ENCODE measurements at regions not wholly inside any gene's neighbourhood (a gene's known extent, or its start where the extent isn't known, plus 50 kb on each side); places are given as distances from the start of the nearest gene placed in this dataset.

DNA sequence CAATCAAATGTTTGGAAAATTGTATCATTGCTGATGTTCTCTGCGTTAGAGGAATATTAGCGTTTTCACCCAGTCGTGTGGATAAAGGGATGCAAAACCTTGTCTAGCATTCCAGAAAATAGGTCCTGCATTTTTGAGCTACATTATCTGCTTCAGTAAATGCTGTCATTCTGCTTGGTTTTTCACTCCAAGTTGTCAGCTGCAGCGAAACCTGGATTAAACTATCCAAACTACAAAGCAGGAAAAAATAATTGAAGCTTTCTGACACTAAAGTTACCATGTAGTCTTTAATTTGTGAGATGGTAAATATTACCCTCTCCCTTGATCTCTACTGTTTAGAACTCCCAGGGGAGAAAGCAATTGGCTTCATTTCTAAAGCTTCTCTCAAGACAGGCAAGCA, 1795.5 kb upstream of the PRR20A start:
- no CpG with 5 or more reads among the region's 4 CpGs for WGBS (ENCODE audit: insufficient coverage, insufficient read length)

GRCh38 chr13:55347528-55347927, 1793.2 kb upstream of the PRR20A start:
- H3K4me3 ChIP-seq (ENCODE audit: low read length): no peak overlapping the region
- no peak for DNase-seq (ENCODE audit: low read depth, low spot score)
- H3K4me1 ChIP-seq (ENCODE audit: control insufficient read depth, insufficient read depth, low read length): no peaks in the 10 kb centered on the region
- WGBS (ENCODE audit: insufficient coverage, insufficient read length): no CpG with 5 or more reads among the region's 3 CpGs
- no peaks in the 10 kb centered on the region for H3K9me3 ChIP-seq (ENCODE audit: control insufficient read depth, insufficient read depth, low read length)
- no peaks in the 10 kb centered on the region for H3K27me3 ChIP-seq (ENCODE audit: control insufficient read depth, insufficient read depth, low read length)
- no peak overlapping the region for H3K27ac ChIP-seq (ENCODE audit: low read length)
- no peaks in the 10 kb centered on the region for H3K36me3 ChIP-seq (ENCODE audit: control insufficient read depth, insufficient read depth, low read length)

More for the DNA sequence above, 1795.5 kb upstream of the PRR20A start:
- no peaks in the 10 kb centered on the region for H3K4me1 ChIP-seq (ENCODE audit: control insufficient read depth, insufficient read depth, low read length)
- H3K27me3 ChIP-seq (ENCODE audit: control insufficient read depth, insufficient read depth, low read length): no peaks in the 10 kb centered on the region
- H3K36me3 ChIP-seq (ENCODE audit: control insufficient read depth, insufficient read depth, low read length): no peaks in the 10 kb centered on the region
- no peak overlapping the region for H3K27ac ChIP-seq (ENCODE audit: low read length)
- no peaks in the 10 kb centered on the region for H3K9me3 ChIP-seq (ENCODE audit: control insufficient read depth, insufficient read depth, low read length)
- H3K4me3 ChIP-seq (ENCODE audit: low read length): no peak overlapping the region
- DNase-seq (ENCODE audit: low read depth, low spot score): no peak

DNA sequence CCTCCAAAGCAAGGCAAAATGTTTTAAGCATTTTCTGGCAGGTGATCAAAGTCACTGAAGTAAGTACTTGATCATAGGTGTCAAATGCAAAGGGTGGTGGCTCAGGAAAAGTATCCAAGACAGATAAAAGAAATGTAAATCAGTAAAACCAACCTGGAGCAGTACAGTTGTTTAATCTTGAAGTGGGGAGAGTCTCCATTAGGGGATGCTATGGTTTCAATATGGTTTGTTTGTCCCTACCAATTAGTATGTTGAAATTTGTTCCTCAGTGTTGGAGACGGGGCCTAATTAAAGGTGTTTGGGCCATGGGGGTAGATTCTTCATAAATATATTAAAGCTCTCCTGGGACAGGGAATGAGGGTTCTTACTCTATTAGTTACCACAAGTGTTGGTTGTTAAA, 1781.7 kb upstream of the PRR20A start:
- WGBS (ENCODE audit: insufficient coverage, insufficient read length): no CpG with 5 or more reads among the region's 1 CpG

DNA sequence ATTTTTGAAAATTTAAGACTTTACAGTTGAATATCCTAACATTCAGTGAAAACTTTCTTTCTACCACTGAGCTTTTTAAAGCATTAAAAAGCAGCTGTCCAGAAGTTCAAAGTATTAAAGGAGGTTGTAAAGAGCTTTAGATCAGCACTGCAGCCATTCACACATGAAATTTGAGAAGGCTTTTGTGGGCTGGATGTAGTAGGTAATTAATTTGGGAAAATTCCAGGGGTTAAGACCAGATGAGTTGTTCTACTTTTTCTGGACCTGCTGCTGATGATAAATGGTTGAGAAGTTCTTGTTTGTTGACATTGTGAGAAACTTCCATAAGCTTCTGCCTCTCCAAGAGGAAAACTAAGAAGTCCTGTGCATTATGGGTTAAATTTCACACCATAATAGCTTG, 1779.6 kb upstream of the PRR20A start:
- Histone ChIP-seq H3K4me3 (ENCODE audit: low read length) (no peak overlapping the region), H3K27me3 (ENCODE audit: control insufficient read depth, insufficient read depth, low read length) (no peaks in the 10 kb centered on the region), H3K4me1 (ENCODE audit: control insufficient read depth, insufficient read depth, low read length) (no peaks in the 10 kb centered on the region), H3K36me3 (ENCODE audit: control insufficient read depth, insufficient read depth, low read length) (no peaks in the 10 kb centered on the region), H3K27ac (ENCODE audit: low read length) (no peak overlapping the region), H3K9me3 (ENCODE audit: control insufficient read depth, insufficient read depth, low read length) (no peaks in the 10 kb centered on the region)
- DNase-seq (ENCODE audit: low read depth, low spot score): no peak

More for the DNA sequence above, 1781.7 kb upstream of the PRR20A start:
- H3K27me3 ChIP-seq (ENCODE audit: control insufficient read depth, insufficient read depth, low read length): no peaks in the 10 kb centered on the region
- DNase-seq (ENCODE audit: low read depth, low spot score): no peak
- no peak overlapping the region for H3K27ac ChIP-seq (ENCODE audit: low read length)
- no peaks in the 10 kb centered on the region for H3K9me3 ChIP-seq (ENCODE audit: control insufficient read depth, insufficient read depth, low read length)
- no peak overlapping the region for H3K4me3 ChIP-seq (ENCODE audit: low read length)
- H3K36me3 ChIP-seq (ENCODE audit: control insufficient read depth, insufficient read depth, low read length): no peaks in the 10 kb centered on the region
- H3K4me1 ChIP-seq (ENCODE audit: control insufficient read depth, insufficient read depth, low read length): no peaks in the 10 kb centered on the region

DNA sequence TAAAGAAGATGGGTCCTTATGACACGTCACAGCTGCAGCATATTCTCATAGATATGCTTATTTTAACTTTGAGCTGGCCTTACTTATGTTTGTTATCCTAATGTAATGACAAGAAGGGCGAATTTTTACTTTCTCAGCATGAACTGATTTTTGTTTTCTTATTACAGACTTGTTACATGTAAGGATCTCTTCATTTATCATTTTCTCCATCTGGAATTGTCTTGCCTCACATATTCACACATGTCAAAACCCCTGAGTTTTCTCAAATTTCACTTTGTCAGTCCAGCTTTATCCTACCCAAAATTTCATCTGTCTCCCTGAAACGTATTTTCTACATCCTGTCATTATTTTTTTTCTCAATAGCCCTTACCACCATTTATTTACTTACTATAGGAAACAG, 1774.0 kb upstream of the PRR20A start:
- no peaks in the 10 kb centered on the region for H3K9me3 ChIP-seq (ENCODE audit: control insufficient read depth, insufficient read depth, low read length)
- no peaks in the 10 kb centered on the region for H3K27me3 ChIP-seq (ENCODE audit: control insufficient read depth, insufficient read depth, low read length)
- DNase-seq (ENCODE audit: low read depth, low spot score): no peak
- H3K4me3 ChIP-seq (ENCODE audit: low read length): no peak overlapping the region
- no peak overlapping the region for H3K27ac ChIP-seq (ENCODE audit: low read length)
- no CpG with 5 or more reads among the region's 3 CpGs for WGBS (ENCODE audit: insufficient coverage, insufficient read length)
- H3K4me1 ChIP-seq (ENCODE audit: control insufficient read depth, insufficient read depth, low read length): no peaks in the 10 kb centered on the region
- no peaks in the 10 kb centered on the region for H3K36me3 ChIP-seq (ENCODE audit: control insufficient read depth, insufficient read depth, low read length)

GRCh38 chr13:55394470-55394869, 1746.2 kb upstream of the PRR20A start:
- no peak for DNase-seq (ENCODE audit: low read depth, low spot score)
- Histone ChIP-seq H3K4me1 (ENCODE audit: control insufficient read depth, insufficient read depth, low read length) (no peaks in the 10 kb centered on the region), H3K4me3 (ENCODE audit: low read length) (no peak overlapping the region), H3K36me3 (ENCODE audit: control insufficient read depth, insufficient read depth, low read length) (no peaks in the 10 kb centered on the region), H3K27me3 (ENCODE audit: control insufficient read depth, insufficient read depth, low read length) (no peaks in the 10 kb centered on the region), H3K27ac (ENCODE audit: low read length) (no peak overlapping the region), H3K9me3 (ENCODE audit: control insufficient read depth, insufficient read depth, low read length) (no peaks in the 10 kb centered on the region)
- WGBS (ENCODE audit: insufficient coverage, insufficient read length): no CpG with 5 or more reads among the region's 3 CpGs

- WGBS (ENCODE audit: insufficient coverage, insufficient read length): no CpG with 5 or more reads among the region's 1 CpG
- DNase-seq (ENCODE audit: low read depth, low spot score): no peak
- no peaks in the 10 kb centered on the region for H3K36me3 ChIP-seq (ENCODE audit: control insufficient read depth, insufficient read depth, low read length)
- H3K27me3 ChIP-seq (ENCODE audit: control insufficient read depth, insufficient read depth, low read length): no peaks in the 10 kb centered on the region
- H3K4me1 ChIP-seq (ENCODE audit: control insufficient read depth, insufficient read depth, low read length): no peaks in the 10 kb centered on the region
- no peaks in the 10 kb centered on the region for H3K9me3 ChIP-seq (ENCODE audit: control insufficient read depth, insufficient read depth, low read length)
- no peak overlapping the region for H3K27ac ChIP-seq (ENCODE audit: low read length)
- H3K4me3 ChIP-seq (ENCODE audit: low read length): no peak overlapping the region
These were observed 1737.8 kb upstream of the PRR20A start for GRCh38 chr13:55402870-55403269.

DNA sequence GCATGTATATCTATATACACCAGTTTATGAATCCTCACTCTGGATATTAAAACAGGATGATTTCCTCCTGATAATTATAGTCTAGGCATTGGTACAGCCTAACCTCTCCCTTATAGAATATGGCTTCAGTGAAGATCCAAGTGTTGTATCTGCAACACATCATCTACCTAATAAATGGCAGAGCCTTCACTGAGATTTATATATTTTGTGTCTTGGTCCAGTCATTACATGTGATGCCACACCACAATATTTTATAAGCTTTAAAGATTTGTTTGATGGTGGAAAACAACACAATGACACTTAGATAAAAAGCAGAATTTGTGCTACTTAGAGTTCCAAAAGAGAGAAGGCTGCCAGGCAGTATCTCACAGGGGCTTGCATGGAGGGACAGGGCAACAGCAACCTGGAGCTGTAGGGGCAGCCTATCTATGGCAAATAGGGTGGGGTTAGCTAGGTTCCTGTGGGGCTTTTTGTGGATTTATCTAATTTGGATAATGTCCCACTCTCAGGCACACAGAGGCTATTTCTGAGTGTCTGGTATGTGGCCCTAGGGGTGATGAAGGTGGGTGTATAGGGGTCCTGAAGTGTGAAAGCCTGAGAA, 1736.7 kb upstream of the PRR20A start:
- Histone ChIP-seq H3K36me3 (ENCODE audit: control insufficient read depth, insufficient read depth, low read length) (no peaks in the 10 kb centered on the region), H3K27me3 (ENCODE audit: control insufficient read depth, insufficient read depth, low read length) (no peaks in the 10 kb centered on the region), H3K4me3 (ENCODE audit: low read length) (no peak overlapping the region), H3K27ac (ENCODE audit: low read length) (no peak overlapping the region), H3K9me3 (ENCODE audit: control insufficient read depth, insufficient read depth, low read length) (no peaks in the 10 kb centered on the region), H3K4me1 (ENCODE audit: control insufficient read depth, insufficient read depth, low read length) (no peaks in the 10 kb centered on the region)
- no peak for DNase-seq (ENCODE audit: low read depth, low spot score)

GRCh38 chr13:55410398-55411330, 1730.1 kb upstream of the PRR20A start:
- Histone ChIP-seq H3K4me3 (ENCODE audit: low read length) (no peak overlapping the region), H3K27me3 (ENCODE audit: control insufficient read depth, insufficient read depth, low read length) (no peaks in the 10 kb centered on the region), H3K27ac (ENCODE audit: low read length) (no peak overlapping the region), H3K4me1 (ENCODE audit: control insufficient read depth, insufficient read depth, low read length) (no peaks in the 10 kb centered on the region), H3K9me3 (ENCODE audit: control insufficient read depth, insufficient read depth, low read length) (no peaks in the 10 kb centered on the region), H3K36me3 (ENCODE audit: control insufficient read depth, insufficient read depth, low read length) (no peaks in the 10 kb centered on the region)
- WGBS (ENCODE audit: insufficient coverage, insufficient read length): no CpG with 5 or more reads among the region's 8 CpGs
- no peak for DNase-seq (ENCODE audit: low read depth, low spot score)

GRCh38 chr13:55418095-55418494, 1722.6 kb upstream of the PRR20A start:
- WGBS (ENCODE audit: insufficient coverage, insufficient read length): no CpG with 5 or more reads among the region's 2 CpGs
- Histone ChIP-seq H3K4me3 (ENCODE audit: low read length) (no peak overlapping the region), H3K4me1 (ENCODE audit: control insufficient read depth, insufficient read depth, low read length) (no peaks in the 10 kb centered on the region), H3K27ac (ENCODE audit: low read length) (no peak overlapping the region), H3K9me3 (ENCODE audit: control insufficient read depth, insufficient read depth, low read length) (no peaks in the 10 kb centered on the region), H3K27me3 (ENCODE audit: control insufficient read depth, insufficient read depth, low read length) (no peaks in the 10 kb centered on the region), H3K36me3 (ENCODE audit: control insufficient read depth, insufficient read depth, low read length) (no peaks in the 10 kb centered on the region)
- DNase-seq (ENCODE audit: low read depth, low spot score): no peak

DNA sequence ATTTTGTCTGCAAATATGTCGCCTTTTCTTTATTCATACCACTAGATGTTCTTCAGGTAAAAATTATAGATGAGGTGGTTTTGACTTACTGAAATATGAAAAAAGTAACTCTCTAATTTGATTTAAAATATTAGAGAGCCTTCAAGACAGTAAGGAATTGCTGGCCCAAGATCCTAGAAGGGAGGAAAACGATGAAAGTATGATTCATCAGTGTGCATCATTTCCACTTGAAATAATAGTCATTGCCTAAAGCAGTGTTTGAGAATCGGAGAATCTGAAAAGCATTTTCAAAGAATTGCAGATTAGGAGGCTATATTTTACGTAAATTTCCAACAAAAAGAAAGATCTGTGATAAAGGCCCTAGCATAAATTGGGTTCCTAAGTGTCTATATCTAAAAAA, 1707.9 kb upstream of the PRR20A start:
- Histone ChIP-seq H3K27ac (ENCODE audit: low read length) (no peak overlapping the region), H3K36me3 (ENCODE audit: control insufficient read depth, insufficient read depth, low read length) (no peaks in the 10 kb centered on the region), H3K27me3 (ENCODE audit: control insufficient read depth, insufficient read depth, low read length) (no peaks in the 10 kb centered on the region), H3K9me3 (ENCODE audit: control insufficient read depth, insufficient read depth, low read length) (no peaks in the 10 kb centered on the region), H3K4me1 (ENCODE audit: control insufficient read depth, insufficient read depth, low read length) (no peaks in the 10 kb centered on the region), H3K4me3 (ENCODE audit: low read length) (no peak overlapping the region)
- no CpG with 5 or more reads among the region's 4 CpGs for WGBS (ENCODE audit: insufficient coverage, insufficient read length)
- DNase-seq (ENCODE audit: low read depth, low spot score): no peak
